Osteocyte (in vitro differentiated cells): ENCODE measurements at regions not wholly inside any gene's neighbourhood (a gene's known extent, or its start where the extent isn't known, plus 50 kb on each side); places are given as distances from the start of the nearest gene placed in this dataset.

Experiments used
- DNase-seq: peaks from one replicate; pipeline ENCODE4 v3.0.0; 2021; ENCODE audit warnings: mixed read lengths; ENCODE audit not compliant: unreplicated experiment; ENCODE audit errors: extremely low spot score
- H3K27ac Mint-ChIP-seq: one replicate; pipeline ENCODE4 v1.8.0; 2021; ENCODE audit warnings: mild to moderate bottlenecking, mixed read lengths; ENCODE audit not compliant: unreplicated experiment
- H3K27me3 Mint-ChIP-seq: one replicate; pipeline ENCODE4 v1.8.0; 2021; ENCODE audit warnings: mixed read lengths; ENCODE audit not compliant: unreplicated experiment
- H3K36me3 Mint-ChIP-seq: one replicate; pipeline ENCODE4 v1.8.0; 2021; ENCODE audit warnings: mixed read lengths; ENCODE audit not compliant: unreplicated experiment
- H3K4me1 Mint-ChIP-seq: one replicate; pipeline ENCODE4 v1.8.0; 2021; ENCODE audit warnings: mixed read lengths; ENCODE audit not compliant: unreplicated experiment
- H3K4me3 Mint-ChIP-seq: one replicate; pipeline ENCODE4 v1.8.0; 2021; ENCODE audit warnings: mild to moderate bottlenecking, moderate library complexity, mixed read lengths; ENCODE audit not compliant: unreplicated experiment
- H3K9me3 Mint-ChIP-seq: one replicate; pipeline ENCODE4 v1.8.0; 2021; ENCODE audit warnings: mixed read lengths; ENCODE audit not compliant: unreplicated experiment
- CTCF ChIP-seq: fragments of 200-600 bp; sonication (generic); IDR thresholded peaks from 2 replicates; pipeline ENCODE4 v1.5.0; 2021; ENCODE audit warnings: antibody characterized with exemption, mild to moderate bottlenecking, moderate library complexity

GRCh38 chr1:87644033-87644578 is 315.4 kb downstream of the LMO4 start:
- DNase-seq = no peak
- H3K27ac Mint-ChIP-seq = no peak overlapping the region

GRCh38 chr1:87644579-87645190 is 316.0 kb downstream of the LMO4 start:
- no peak for DNase-seq
- TF ChIP-seq CTCF = no peak
- Mint-ChIP-seq H3K27ac (no peak overlapping the region), H3K27me3 (peaks cover 5% of the 10 kb centered on the region), H3K9me3 (no peaks in the 10 kb centered on the region), H3K4me3 (no peak overlapping the region), H3K36me3 (no peaks in the 10 kb centered on the region), H3K4me1 (peaks cover 1% of the 10 kb centered on the region)

More at GRCh38 chr1:87644033-87644578, 315.4 kb downstream of the LMO4 start:
- no peak for TF ChIP-seq CTCF
- Mint-ChIP-seq H3K9me3 (no peaks in the 10 kb centered on the region), H3K27me3 (peaks cover 5% of the 10 kb centered on the region), H3K36me3 (no peaks in the 10 kb centered on the region), H3K4me1 (peaks cover 1% of the 10 kb centered on the region), H3K4me3 (no peak overlapping the region)

- peaks cover 2% of the 10 kb centered on the region for H3K27me3 Mint-ChIP-seq
- no peak for TF ChIP-seq CTCF
- no peak for DNase-seq
- H3K27ac Mint-ChIP-seq = no peak overlapping the region
- H3K9me3 Mint-ChIP-seq = no peaks in the 10 kb centered on the region
- no peak overlapping the region for H3K4me3 Mint-ChIP-seq
- H3K4me1 Mint-ChIP-seq = peaks cover 1% of the 10 kb centered on the region
- no peaks in the 10 kb centered on the region for H3K36me3 Mint-ChIP-seq
Measured at GRCh38 chr1:87647430-87648177, 318.9 kb downstream of the LMO4 start.

- DNase-seq = no peak
- Mint-ChIP-seq H3K36me3 (no peaks in the 10 kb centered on the region), H3K27me3 (no peaks in the 10 kb centered on the region), H3K4me1 (peaks cover 1% of the 10 kb centered on the region), H3K27ac (no peak overlapping the region), H3K9me3 (no peaks in the 10 kb centered on the region), H3K4me3 (no peak overlapping the region)
- TF ChIP-seq CTCF = no peak
Measured at GRCh38 chr1:87648323-87649119, 319.8 kb downstream of the LMO4 start.
